Stimulated activated CD8-positive, alpha-beta memory T cell treated with anti-CD3 and anti-CD28 coated beads, Interleukin-7, amount 100 ng/mL, for 1 hour (primary cell): ENCODE measurements at regions not wholly inside any gene's neighbourhood (a gene's known extent, or its start where the extent isn't known, plus 50 kb on each side); places are given as distances from the start of the nearest gene placed in this dataset.

ENCODE experiments used
- DNase-seq, 2 donors: peaks; one replicate each; pipeline ENCODE4 v3.0.0-alpha.2; 2020; ENCODE audit warnings: low read depth in 2 of 2

DNA sequence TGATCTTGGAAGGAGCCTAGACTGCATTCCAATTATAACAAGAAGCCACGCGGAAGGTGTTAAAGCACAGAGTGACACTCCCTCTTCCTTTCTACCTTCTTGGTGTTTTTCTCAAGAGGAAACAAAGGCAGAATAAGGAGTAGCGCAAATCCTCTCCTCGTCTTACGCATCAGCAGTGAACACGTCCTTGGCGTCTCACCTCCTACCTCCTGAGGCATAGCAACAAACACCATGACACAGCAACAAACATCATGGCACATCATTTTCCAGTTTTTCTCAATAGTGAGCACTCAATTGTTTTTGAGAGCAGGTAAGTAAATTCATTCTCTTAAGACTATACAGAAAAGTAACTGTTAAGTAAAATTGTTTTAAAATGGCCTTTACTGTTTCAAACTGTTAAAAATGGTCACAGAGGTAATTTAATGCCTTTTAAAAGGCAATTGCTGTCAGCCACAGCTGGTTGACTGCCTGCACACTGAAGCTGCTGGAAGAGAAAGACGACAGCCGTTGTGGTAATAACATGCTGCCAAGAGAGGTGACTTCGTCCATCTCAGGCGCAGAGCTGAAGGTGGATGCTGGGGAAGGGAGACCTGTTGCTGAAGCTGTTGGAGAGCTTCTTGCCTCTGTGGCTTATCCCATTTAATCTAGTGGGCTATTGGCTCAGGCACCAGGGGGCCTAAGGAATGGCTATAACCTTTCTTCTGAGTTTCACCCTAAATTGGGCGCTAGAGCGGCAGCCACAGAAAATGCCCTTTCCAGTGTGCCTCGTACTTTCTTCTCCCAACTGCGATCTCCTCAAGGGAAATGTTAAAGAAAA, 703.7 kb downstream of the UQCRFS1 start:
- no peak for DNase-seq

DNA sequence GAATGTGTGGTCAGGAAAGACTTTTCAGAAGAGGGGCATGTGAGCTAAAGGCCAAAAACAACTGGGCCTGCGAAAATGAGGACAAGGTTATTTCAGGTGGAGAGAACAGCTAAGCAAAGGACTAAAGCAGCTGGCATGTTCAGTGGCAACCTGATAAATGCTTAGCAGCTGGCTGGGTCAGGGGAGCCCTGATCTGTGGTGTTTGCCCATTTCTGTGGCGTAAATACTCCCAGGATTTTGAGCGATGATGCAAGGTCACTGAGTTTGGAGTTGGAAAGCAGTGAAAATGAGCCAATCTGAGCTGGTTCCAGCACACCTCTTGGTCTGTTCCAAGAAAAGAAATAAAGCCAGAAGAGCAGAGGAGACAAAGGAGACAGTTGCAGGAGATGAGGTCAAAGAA, 704.3 kb downstream of the UQCRFS1 start:
- DNase-seq, result no peak

- DNase-seq, result no peak
Measured at GRCh38 chr19:28505933-28506332, 707.0 kb downstream of the UQCRFS1 start.

GRCh38 chr19:28505134-28505533, 707.8 kb downstream of the UQCRFS1 start:
- no peak for DNase-seq

- no peak for DNase-seq
Measured at GRCh38 chr19:28504727-28505126, 708.2 kb downstream of the UQCRFS1 start.

- DNase-seq, result no peak
Measured at GRCh38 chr19:28504139-28504538, 708.8 kb downstream of the UQCRFS1 start.

DNA sequence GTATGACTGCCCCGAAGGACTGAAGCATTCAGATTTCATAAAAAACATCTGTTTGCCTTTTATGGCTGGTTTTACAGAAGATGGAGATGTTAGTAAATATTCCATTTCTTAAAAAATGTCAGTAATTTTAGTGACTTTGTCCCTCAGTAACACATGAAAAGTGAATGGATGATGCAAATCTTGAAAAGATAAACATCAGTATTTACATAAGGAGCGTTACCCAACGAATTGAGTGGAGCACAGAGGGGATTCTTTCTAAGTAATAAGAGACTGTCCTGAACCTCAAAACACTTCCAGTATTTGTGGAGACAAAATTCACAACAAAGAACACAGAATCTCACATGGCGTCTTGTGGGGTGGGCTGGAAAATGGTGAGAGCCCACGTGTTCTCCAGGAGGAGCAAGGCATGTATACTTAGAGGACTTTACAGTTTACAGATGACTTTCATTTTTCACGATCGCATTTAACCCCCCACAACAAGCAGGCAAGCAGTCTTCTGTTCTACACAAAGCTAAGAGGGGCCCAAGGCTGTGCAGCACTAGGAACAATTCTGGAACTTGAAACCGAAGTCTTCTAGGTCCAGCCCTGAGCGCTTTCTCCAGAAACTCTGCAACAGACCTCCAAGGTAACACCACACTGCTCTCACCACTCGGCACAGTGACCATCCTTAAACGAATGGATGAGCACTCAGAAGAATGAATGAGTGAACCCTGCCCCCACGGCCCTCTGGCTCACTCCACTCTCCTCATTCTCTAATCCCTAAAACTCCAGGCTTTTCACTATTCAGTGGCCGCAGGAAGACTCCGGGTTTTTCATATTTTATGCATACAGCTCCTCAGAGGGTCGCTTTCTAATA, 709.8 kb downstream of the UQCRFS1 start:
- no peak for DNase-seq

DNA sequence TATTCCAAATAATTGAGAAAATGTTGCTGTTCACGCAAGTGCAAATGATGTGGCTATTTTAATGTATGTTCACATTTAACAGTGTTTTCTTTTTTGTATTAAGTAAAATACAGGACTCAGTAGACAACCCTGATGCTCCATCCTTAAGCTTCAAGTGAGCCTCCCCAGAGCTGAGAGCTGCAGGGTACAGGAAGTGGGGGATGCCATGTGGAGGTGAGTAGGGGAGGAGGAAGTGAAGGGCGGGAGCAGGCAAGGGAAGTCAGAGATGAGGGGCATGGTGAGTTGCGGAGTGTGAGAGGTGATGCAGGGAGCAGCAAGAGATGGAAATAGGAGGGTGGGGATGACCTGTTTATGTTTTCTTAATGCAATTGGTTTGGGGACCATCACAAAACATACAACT, 711.0 kb downstream of the UQCRFS1 start:
- DNase-seq, result no peak

DNA sequence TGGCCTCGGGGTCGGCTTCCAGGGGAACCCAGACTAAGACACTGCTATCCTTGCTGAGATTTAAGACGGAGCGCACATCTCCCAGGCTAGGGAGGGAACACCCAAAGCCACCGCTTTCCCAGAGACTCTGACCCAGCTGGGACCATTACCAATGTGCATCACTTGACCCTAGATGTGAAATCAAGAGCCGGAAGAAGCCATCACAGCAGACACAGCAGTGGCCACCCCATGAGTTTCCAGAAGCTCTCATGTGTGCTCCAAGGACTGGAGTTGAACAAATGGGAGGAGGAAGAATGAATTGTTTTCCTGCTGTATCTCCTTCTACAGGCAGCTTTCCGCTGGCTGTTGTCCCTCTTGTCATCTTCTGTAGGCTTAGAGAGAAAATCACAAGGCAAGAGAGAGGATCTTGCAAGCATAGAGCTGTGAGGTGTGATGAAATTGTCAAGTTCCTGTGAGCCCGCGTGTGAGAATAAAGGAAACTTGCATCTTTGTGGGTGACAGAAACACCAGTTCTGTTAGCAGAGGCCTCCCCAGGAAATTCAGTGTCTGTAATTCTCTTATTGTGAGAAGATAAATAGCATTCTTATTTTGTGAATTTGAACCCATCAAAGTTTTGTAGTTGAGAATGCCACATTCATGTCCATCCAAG, 711.8 kb downstream of the UQCRFS1 start:
- peak in 1 of 2 donors; percentile 15 for DNase-seq

DNA sequence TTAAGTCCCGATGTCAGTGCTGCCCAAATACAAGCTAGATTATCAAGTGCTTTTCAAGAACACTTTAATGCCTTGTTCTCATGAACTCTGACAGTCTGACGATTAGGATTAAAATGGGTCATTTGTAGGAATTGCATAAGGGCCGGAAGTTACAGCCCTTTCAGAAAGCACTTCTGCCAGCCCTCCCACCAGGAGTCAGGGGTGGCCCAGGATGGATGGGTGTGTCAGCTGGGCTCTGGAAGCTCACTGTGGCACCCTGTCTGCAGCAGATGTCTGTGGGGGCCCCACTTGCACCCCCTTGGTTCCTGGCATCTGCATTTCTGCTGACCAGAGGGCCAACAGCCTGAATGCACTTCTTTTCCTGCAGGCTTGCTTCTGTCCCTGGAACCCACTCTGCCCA, 712.7 kb downstream of the UQCRFS1 start:
- DNase-seq, result no peak

GRCh38 chr19:28498404-28498976, 714.5 kb downstream of the UQCRFS1 start:
- DNase-seq, result no peak

GRCh38 chr19:28497887-28498286, 715.1 kb downstream of the UQCRFS1 start:
- DNase-seq, result no peak

GRCh38 chr19:28497137-28497536, 715.8 kb downstream of the UQCRFS1 start:
- no peak for DNase-seq

DNA sequence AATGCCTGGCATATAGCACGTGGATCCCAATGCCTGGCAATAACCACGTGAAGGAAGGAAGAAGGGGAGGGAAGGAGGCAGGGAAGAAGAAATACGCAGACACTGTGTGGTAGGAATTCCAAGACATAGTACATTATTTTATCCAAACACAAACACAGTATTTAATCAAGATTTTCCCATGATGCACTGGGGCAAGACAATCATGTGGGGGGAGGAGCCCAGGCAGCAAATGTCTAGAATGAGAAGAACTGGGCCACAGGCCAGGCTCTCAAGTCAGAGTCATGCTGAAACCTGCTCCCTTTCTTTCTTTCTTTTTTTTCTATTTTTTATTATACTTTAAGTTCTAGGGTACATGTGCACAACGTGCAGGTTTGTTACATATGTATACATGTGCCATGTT, 717.9 kb downstream of the UQCRFS1 start:
- no peak for DNase-seq

DNA sequence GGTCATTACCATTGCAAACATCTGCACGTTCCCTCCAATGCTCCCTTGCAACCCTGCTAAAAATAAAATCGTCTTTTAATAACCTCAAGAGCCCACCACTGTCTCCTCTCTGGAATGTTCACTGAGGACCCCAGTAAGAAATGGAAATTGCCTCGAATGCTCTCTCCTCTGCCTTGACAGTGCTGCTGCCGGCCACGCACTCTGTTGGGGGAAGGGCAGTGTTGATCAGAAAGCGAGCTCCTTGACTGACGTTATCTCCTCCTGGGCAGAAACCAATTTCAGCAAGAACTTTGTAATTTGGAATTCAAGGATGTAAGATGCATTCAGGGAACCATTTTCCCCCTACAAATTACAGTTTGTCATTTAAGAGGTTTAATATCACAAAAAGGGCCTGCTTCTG, 718.5 kb downstream of the UQCRFS1 start:
- DNase-seq, result no peak

GRCh38 chr19:28493884-28494283, 719.1 kb downstream of the UQCRFS1 start:
- DNase-seq, result no peak

DNA sequence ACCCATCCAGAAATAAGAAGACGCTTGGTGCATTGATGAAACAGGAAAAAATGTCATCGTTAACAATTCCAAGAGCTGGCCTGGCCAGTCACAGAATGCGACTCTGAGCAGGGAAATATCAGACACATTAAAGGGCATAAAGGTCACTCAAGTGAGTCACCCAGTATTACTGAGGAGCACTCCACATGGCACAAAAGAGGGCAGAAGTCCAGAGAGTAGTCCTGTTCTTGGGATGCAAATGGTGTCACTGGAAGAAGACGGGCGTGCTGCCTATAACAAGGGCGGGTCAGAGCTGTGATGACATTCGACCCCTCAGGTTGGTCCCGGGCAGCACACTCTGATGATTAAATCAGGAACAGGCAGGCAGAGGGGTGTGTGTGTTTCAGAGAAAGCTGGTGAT, 720.3 kb downstream of the UQCRFS1 start:
- DNase-seq, result no peak

GRCh38 chr19:28492201-28492600, 720.8 kb downstream of the UQCRFS1 start:
- no peak for DNase-seq

- no peak for DNase-seq
Measured at GRCh38 chr19:28489776-28490175, 723.2 kb downstream of the UQCRFS1 start.

DNA sequence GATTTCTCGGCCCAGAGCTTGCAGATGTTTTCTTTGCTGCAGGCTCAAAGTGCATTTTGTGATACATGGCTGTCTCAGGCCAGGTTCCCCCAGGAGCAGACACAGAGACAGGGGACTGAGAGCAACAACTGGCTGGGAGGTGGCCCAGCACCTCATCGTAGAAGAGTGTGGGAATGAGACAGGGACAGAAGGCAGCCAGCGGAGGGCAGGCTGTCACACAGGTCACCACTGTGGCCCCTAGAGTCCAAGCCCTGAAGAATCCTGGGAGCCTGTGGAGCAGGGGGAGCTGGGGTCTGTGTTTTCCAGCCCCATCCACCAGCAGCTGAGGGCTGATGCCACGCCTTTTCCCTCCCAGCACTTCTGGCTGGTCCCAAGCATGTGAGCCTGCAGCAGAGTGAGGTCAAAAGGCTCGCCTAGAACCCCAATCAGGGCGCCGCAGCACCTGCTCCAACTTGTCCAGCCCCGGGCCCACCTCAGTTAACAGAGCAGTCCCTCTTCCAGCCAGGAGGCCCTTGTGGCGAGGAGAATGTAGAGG, 723.8 kb downstream of the UQCRFS1 start:
- DNase-seq, result no peak

DNA sequence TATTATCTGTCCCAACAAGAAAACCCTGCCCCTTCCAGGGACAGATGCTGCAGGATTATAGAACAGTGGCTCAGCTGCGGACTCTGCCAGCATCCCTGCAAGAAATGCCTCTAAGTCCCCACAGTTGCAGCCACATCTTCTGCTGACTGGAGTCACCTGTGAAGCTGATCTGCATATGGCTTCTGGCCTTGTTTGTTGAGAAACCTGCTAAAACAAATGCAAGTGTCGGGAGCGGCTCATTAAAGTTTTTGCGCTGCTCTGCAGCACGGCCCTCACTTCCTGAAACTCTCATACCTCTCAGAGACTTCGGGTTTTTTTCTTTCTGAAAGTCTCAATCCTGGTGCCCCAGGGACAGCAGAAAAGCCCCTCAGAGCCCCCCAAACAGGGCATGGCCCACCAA, 725.0 kb downstream of the UQCRFS1 start:
- DNase-seq, result no peak

DNA sequence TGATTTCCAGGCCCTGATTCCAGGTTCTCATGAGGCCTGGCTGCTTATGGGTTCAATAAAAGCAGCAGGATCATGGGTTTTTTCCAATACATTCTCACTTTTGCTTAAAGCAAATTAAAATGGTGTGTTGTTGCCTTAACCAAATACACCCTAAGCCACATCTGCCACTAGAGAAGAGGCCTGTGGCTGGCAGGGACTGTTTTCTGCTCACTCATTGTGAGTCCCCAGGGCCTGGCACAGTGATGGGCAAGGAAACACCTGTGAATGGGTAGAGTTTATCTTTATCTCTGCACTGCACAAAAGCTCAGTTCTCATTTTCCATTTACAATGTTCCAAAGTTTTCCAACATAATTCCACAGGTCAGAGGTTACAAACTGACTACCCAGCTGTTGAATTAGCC, 726.0 kb downstream of the UQCRFS1 start:
- DNase-seq, result no peak
